Fibroblast of lung (primary cell): ENCODE measurements at regions not wholly inside any gene's neighbourhood (a gene's known extent, or its start where the extent isn't known, plus 50 kb on each side); places are given as distances from the start of the nearest gene placed in this dataset.

Source experiments
- DNase-seq, 2 donors: peaks; one replicate each; pipeline versions ENCODE4 v3.0.0 to v3.0.0-alpha.2; 2010; ENCODE audit warnings: low read depth in 2 of 2
- H2AFZ ChIP-seq: 2 replicates; pipeline ENCODE4 v1.5.1; 2012; ENCODE audit warnings: low read length, control low read depth, inconsistent platforms
- H3K27ac ChIP-seq: 2 replicates; pipeline ENCODE4 v1.5.1; 2011; ENCODE audit warnings: low read length, control low read depth; ENCODE audit not compliant: insufficient read depth
- H3K27me3 ChIP-seq: 2 replicates; pipeline ENCODE4 v1.5.1; 2011; ENCODE audit warnings: mild to moderate bottlenecking, low read length; ENCODE audit not compliant: control insufficient read depth, insufficient read depth
- H3K36me3 ChIP-seq: 2 replicates; pipeline ENCODE4 v1.5.1; 2011; ENCODE audit warnings: low read length; ENCODE audit not compliant: control insufficient read depth, insufficient read depth
- H3K4me1 ChIP-seq: 2 replicates; pipeline ENCODE4 v1.5.1; 2011; ENCODE audit warnings: low read length; ENCODE audit not compliant: control insufficient read depth, insufficient read depth; ENCODE audit errors: extremely low read depth
- H3K4me2 ChIP-seq: 2 replicates; pipeline ENCODE4 v1.5.1; 2011; ENCODE audit warnings: low read length, control low read depth; ENCODE audit not compliant: insufficient read depth; ENCODE audit errors: extremely low read depth
- H3K4me3 ChIP-seq, 4 experiments: fragments of 200-600 bp in 1 of 4; sonication (generic) in 1 of 4; replicated peaks in 1 of 4; 2 replicates each; pipeline ENCODE4 v1.5.1; 2011 to 2016; ENCODE audit warnings: low read length in 4 of 4, low read depth in 3 of 4, mild to moderate bottlenecking in 3 of 4, control low read depth in 2 of 4, inconsistent platforms in 1 of 4, mixed read lengths in 1 of 4; ENCODE audit not compliant: insufficient read depth in 1 of 4; ENCODE audit errors: control extremely low read depth in 1 of 4
- H3K79me2 ChIP-seq: 2 replicates; pipeline ENCODE4 v1.5.1; 2012; ENCODE audit warnings: mild to moderate bottlenecking, low read length, inconsistent platforms; ENCODE audit not compliant: control insufficient read depth, insufficient read depth
- H3K9ac ChIP-seq: 2 replicates; pipeline ENCODE4 v1.5.1; 2011; ENCODE audit warnings: mild to moderate bottlenecking, low read length, control low read depth; ENCODE audit not compliant: insufficient read depth
- H3K9me3 ChIP-seq: 2 replicates; pipeline ENCODE4 v1.5.1; 2012; ENCODE audit warnings: low read depth, low read length; ENCODE audit not compliant: control insufficient read depth, insufficient read depth
- H4K20me1 ChIP-seq: 2 replicates; pipeline ENCODE4 v1.5.1; 2011; ENCODE audit warnings: low read length; ENCODE audit not compliant: control insufficient read depth, insufficient read depth; ENCODE audit errors: extremely low read depth
- CTCF ChIP-seq, 2 donors: IDR thresholded peaks in 1 of 2; conservative IDR thresholded peaks in 1 of 2; 1 replicate in 1 of 2; 2 replicates in 1 of 2; pipeline ENCODE4 v1.5.1; 2011 to 2012; ENCODE audit warnings: low read length in 2 of 2, control low read depth in 1 of 2, inconsistent platforms in 1 of 2, low read depth in 1 of 2, mild to moderate bottlenecking in 1 of 2
- EZH2 ChIP-seq: IDR thresholded peaks from 2 replicates; pipeline ENCODE4 v1.5.1; 2012; ENCODE audit warnings: low read length, control low read depth, mild to moderate bottlenecking; ENCODE audit errors: missing control alignments

DNA sequence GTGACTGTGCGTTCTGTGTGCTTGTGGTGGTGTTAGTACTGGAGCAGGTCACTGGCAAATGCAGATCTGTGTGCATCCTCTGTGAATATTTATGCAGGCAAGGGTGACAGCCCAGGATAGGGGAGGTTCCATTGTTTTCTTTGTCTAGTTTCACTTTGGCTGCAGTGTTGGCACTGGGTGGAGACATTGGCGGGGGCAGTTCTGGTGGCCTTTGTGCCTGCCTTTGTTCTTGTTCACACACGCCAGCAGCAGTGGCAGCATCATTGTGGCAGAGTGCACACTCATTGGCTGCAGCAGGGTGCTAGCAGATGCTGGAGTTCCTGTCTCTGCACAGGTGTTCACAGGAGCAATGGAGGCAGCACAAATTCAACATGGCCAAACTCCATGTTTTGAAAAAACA, 495.3 kb downstream of the UBE2NL start:
- no peak for TF ChIP-seq EZH2

GRCh38 chrX:144388738-144389137, 504.9 kb downstream of the UBE2NL start:
- no peak overlapping the region for H3K9ac ChIP-seq
- TF ChIP-seq EZH2 = no peak
- TF ChIP-seq CTCF (conservative IDR thresholded peaks at IDR 0.05 in 1 of 2, IDR thresholded peaks at IDR 0.05 in 1 of 2; ENCODE audit: low read depth in 1 of 2, low read length in 2 of 2) = no peak
- H3K9me3 ChIP-seq = no peaks in the 10 kb centered on the region
- H3K4me1 ChIP-seq = no peaks in the 10 kb centered on the region
- no peak overlapping the region for H2AFZ ChIP-seq
- no peak for DNase-seq
- no peaks in the 10 kb centered on the region for H4K20me1 ChIP-seq
- H3K79me2 ChIP-seq = no peaks in the 10 kb centered on the region
- H3K4me3 ChIP-seq = no peak overlapping the region
- H3K27ac ChIP-seq = no peak overlapping the region
- no peaks in the 10 kb centered on the region for H3K27me3 ChIP-seq
- H3K36me3 ChIP-seq = no peaks in the 10 kb centered on the region
- no peak overlapping the region for H3K4me2 ChIP-seq

More for the DNA sequence above, 495.3 kb downstream of the UBE2NL start:
- H3K9ac ChIP-seq = no peak overlapping the region
- H3K4me3 ChIP-seq = no peak overlapping the region
- H3K27me3 ChIP-seq = no peaks in the 10 kb centered on the region
- H3K79me2 ChIP-seq = no peaks in the 10 kb centered on the region
- no peak overlapping the region for H3K27ac ChIP-seq
- DNase-seq = no peak
- no peaks in the 10 kb centered on the region for H3K4me1 ChIP-seq
- no peaks in the 10 kb centered on the region for H3K9me3 ChIP-seq
- H2AFZ ChIP-seq = no peak overlapping the region
- H4K20me1 ChIP-seq = no peaks in the 10 kb centered on the region
- no peak overlapping the region for H3K4me2 ChIP-seq
- H3K36me3 ChIP-seq = no peaks in the 10 kb centered on the region
